Muscle layer of duodenum (tissue), 2 donors: ENCODE measurements at regions not wholly inside any gene's neighbourhood (a gene's known extent, or its start where the extent isn't known, plus 50 kb on each side); places are given as distances from the start of the nearest gene placed in this dataset.
"Not testable (repeated sequence)": the region's sequence is repeated elsewhere in the genome, so short reads cannot be mapped to it uniquely, and the experiment has no call there.

Source experiments
- H3K27ac ChIP-seq: one replicate; pipeline ENCODE4 v1.7.0; 2013; ENCODE audit warnings: mild to moderate bottlenecking, low read length
- H3K27me3 ChIP-seq: one replicate; pipeline ENCODE4 v1.7.0; 2013; ENCODE audit warnings: low read depth, mild to moderate bottlenecking, control low read depth, low read length
- H3K36me3 ChIP-seq, 2 donors: one replicate each; pipeline ENCODE4 v1.7.0; 2013; ENCODE audit warnings: low read length in 2 of 2, control low read depth in 1 of 2, mild to moderate bottlenecking in 1 of 2; ENCODE audit not compliant: insufficient read depth in 2 of 2, control insufficient read depth in 1 of 2
- H3K4me1 ChIP-seq, 2 donors: one replicate each; pipeline ENCODE4 v1.7.0; 2013; ENCODE audit warnings: low read length in 2 of 2, mild to moderate bottlenecking in 2 of 2, control low read depth in 1 of 2, moderate library complexity in 1 of 2; ENCODE audit not compliant: insufficient read depth in 2 of 2, control insufficient read depth in 1 of 2
- H3K4me3 ChIP-seq, 2 donors: one replicate each; pipeline ENCODE4 v1.7.0; 2013; ENCODE audit warnings: low read length in 2 of 2, low read depth in 1 of 2, mild to moderate bottlenecking in 1 of 2
- H3K9me3 ChIP-seq, 2 donors: one replicate each; pipeline ENCODE4 v1.7.0; 2013; ENCODE audit warnings: low read length in 2 of 2, control low read depth in 1 of 2, mild to moderate bottlenecking in 1 of 2; ENCODE audit not compliant: control insufficient read depth in 1 of 2
- donor health status: healthy.

DNA sequence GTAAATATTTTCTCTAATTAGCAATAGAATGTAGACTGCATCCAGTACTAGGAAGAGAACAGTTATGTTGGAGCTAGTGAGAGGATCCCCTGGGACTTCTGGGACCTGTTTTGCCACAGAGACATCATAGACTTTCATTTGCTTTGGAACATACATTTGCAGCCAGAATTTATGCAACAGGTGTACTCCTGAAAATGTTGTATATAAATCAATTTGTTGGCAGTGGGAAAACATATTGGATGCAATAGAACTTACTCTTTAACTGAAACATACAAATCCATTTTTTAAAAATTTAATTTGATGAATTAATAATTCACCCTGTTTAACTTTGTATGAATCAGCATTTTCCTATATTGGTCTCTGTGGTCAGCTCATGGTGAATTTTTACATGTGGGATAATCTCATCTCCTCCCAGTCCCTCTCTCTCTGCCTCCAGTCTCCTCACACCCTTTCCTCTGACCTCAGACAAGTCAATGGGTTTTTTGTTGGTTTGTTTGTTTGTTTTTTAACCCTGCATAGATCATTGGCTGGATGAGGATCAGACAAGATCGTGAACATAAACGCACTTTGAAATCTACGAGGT is 263.0 kb downstream of the LPIN1 start:
- Histone ChIP-seq H3K36me3 (no peaks in the 10 kb centered on the region), H3K4me3 (no peak overlapping the region), H3K4me1 (no peaks in the 10 kb centered on the region), H3K9me3 (no peaks in the 10 kb centered on the region), H3K27me3 (no peaks in the 10 kb centered on the region), H3K27ac (no peak overlapping the region)

DNA sequence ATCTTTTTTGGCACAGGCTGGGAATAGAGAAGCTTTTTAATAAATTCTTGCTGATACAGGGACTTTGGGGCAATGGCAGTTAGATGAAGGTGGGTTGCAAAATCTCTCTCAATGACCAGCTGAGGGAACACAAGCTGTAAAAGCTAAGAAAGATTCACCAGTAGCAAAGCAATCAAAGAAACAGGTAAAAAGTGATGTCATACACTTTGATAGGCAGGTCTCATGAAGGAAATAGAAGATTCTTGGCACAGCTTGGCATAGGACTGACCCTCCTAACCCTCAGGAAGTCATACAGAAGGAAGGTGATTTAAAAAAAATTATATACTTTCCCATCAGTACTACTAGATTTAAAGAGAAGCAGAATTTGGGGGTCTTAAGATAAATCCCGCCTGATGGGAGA is 263.6 kb downstream of the LPIN1 start:
- no peak overlapping the region for H3K27ac ChIP-seq
- no peaks in the 10 kb centered on the region for H3K27me3 ChIP-seq
- no peaks in the 10 kb centered on the region for H3K4me1 ChIP-seq
- no peaks in the 10 kb centered on the region for H3K9me3 ChIP-seq
- no peak overlapping the region for H3K4me3 ChIP-seq
- H3K36me3 ChIP-seq, result no peaks in the 10 kb centered on the region

GRCh38 chr2:12010779-12011178 is 264.3 kb downstream of the LPIN1 start:
- no peaks in the 10 kb centered on the region for H3K4me1 ChIP-seq
- no peaks in the 10 kb centered on the region for H3K36me3 ChIP-seq
- H3K9me3 ChIP-seq, result no peaks in the 10 kb centered on the region
- H3K27me3 ChIP-seq, result no peaks in the 10 kb centered on the region
- no peak overlapping the region for H3K4me3 ChIP-seq
- no peak overlapping the region for H3K27ac ChIP-seq

DNA sequence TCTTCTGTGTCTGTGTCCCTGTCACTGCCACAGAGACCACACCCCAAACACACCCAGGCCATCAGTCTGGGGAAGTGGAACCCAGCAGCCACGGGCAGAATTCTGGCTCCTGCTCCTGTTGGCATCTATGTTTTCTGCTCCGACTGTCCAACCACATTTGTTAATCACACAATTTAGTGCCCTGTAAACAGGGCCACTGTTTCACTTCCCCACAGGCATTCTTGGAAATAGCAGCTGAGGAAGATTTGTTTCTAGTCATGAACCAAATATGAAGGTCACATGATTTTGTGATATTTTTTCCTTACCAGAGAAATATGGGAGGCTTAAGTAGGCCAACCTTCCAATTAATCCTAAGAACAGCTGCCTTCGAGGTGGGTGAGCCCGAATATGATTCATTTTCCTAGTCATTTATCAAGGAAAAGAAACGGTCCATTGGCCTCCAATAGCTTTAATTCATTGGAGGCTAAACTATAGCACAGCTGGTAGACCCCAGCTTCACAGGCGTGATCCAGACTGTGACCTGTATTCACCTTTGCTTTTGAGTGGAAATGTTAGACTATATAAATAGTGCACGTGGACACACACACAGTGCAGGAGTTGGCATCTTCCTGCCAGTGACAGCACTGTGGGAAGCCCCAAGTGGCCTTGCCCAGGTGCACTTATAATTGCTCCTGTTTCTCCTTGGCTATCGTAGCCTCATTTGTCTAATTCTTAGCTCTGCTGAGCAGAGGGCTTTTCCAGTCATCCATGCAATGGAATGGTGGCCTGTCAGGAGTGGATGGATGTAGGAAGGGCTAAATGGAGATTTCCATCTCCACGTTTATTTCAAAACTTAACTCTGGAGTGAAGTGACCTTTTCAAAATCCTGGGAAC is 267.9 kb downstream of the LPIN1 start:
- no peak overlapping the region for H3K27ac ChIP-seq
- no peaks in the 10 kb centered on the region for H3K9me3 ChIP-seq
- H3K4me1 ChIP-seq, result no peaks in the 10 kb centered on the region
- no peaks in the 10 kb centered on the region for H3K36me3 ChIP-seq
- H3K4me3 ChIP-seq, result no peak overlapping the region
- H3K27me3 ChIP-seq, result no peaks in the 10 kb centered on the region

DNA sequence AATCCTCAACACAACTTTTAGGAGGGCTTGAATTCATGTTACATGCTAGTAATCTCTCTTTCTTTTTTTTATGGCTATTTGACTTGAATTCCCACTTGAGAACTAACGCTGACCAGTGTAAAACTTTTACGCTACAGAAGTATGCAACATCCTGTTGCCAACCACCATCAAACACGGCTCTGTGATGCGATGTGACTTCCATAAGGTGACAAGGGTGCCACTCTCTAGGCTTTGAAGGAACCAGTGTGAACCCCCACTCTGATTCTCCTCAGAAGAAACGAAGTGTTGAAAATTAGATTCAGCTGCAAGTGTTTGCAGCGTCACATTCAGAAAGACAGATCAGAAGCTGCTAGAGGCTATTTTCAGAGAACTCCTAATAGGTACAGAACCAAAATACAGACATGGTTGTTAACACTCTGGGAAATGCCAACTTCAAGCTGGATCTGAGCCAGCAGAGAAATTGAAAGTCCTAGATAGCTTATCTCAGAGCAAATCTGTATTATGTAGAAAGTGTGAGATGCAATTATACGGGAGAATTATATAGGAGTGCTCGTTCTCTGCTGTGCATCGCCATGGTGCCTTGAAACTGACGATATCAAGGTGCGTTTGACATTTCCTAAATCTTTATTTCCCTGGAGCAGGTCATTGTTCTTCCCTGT is 271.2 kb downstream of the LPIN1 start:
- Histone ChIP-seq H3K4me1 (no peaks in the 10 kb centered on the region), H3K27me3 (no peaks in the 10 kb centered on the region), H3K27ac (no peak overlapping the region), H3K9me3 (no peaks in the 10 kb centered on the region), H3K36me3 (no peaks in the 10 kb centered on the region), H3K4me3 (no peak overlapping the region)

GRCh38 chr2:12018726-12019125 is 272.3 kb downstream of the LPIN1 start:
- H3K4me3 ChIP-seq, H3K4me1 ChIP-seq, H3K27me3 ChIP-seq, H3K9me3 ChIP-seq, H3K36me3 ChIP-seq, H3K27ac ChIP-seq: not testable (repeated sequence)

- H3K27me3 ChIP-seq, result no peaks in the 10 kb centered on the region
- no peak overlapping the region for H3K4me3 ChIP-seq
- H3K9me3 ChIP-seq, result no peaks in the 10 kb centered on the region
- H3K4me1 ChIP-seq, result no peaks in the 10 kb centered on the region
- H3K36me3 ChIP-seq, result no peaks in the 10 kb centered on the region
- no peak overlapping the region for H3K27ac ChIP-seq
Observed at GRCh38 chr2:12020833-12021469, 274.5 kb downstream of the LPIN1 start.

DNA sequence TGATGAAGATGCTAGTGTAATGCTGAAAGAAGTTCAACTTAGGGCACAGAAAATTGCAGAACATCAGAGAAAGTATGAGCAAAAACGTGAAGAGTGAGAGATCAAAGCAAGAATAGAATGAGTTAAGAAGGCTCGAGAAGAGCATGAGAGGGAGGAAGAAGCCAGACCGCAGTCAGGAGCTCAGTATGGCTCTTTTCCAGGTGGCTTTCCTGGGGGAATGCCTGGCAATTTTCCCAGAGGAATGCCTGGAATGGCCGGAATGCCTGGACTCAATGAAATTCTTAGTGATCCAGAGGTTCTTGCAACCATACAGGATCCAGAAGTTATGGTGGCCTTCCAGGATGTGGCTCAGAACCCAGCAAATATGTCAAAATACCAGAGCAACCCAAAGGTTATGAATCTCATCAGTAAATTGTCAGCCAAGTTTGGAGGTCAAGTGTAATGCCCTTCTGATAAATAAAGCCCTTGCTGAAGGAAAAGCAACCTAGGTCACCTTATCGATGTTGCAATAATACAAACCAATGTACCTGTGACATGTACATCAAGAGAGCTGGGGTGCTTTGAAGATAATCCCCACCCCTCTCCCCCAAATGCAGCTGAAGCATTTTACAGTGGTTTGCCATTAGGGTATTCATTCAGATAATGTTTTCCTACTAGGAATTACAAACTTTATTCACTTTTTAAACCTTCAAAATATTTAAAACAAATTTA is 277.9 kb downstream of the LPIN1 start:
- not testable (repeated sequence) for H3K27me3 ChIP-seq, H3K9me3 ChIP-seq, H3K4me3 ChIP-seq

GRCh38 chr2:12027136-12027535 is 280.7 kb downstream of the LPIN1 start:
- Histone ChIP-seq H3K36me3 (no peaks in the 10 kb centered on the region), H3K4me1 (peaks cover 0 to 3% of the 10 kb centered on the region in 2 donors), H3K4me3 (no peak overlapping the region), H3K27ac (no peak overlapping the region), H3K27me3 (no peaks in the 10 kb centered on the region), H3K9me3 (no peaks in the 10 kb centered on the region)

More for the DNA sequence above, 277.9 kb downstream of the LPIN1 start:
- H3K4me1 ChIP-seq, H3K27ac ChIP-seq, H3K36me3 ChIP-seq: not testable (repeated sequence)

- Histone ChIP-seq H3K4me3 (no peak overlapping the region), H3K27ac (no peak overlapping the region), H3K27me3 (no peaks in the 10 kb centered on the region), H3K4me1 (peaks cover 0 to 3% of the 10 kb centered on the region in 2 donors), H3K36me3 (no peaks in the 10 kb centered on the region), H3K9me3 (no peaks in the 10 kb centered on the region)
Observed at GRCh38 chr2:12031866-12032265, 285.4 kb downstream of the LPIN1 start.

- Histone ChIP-seq H3K27ac (no peak overlapping the region), H3K36me3 (no peaks in the 10 kb centered on the region), H3K4me1 (peaks cover 0 to 3% of the 10 kb centered on the region in 2 donors), H3K4me3 (no peak overlapping the region), H3K27me3 (no peaks in the 10 kb centered on the region), H3K9me3 (no peaks in the 10 kb centered on the region)
Observed at GRCh38 chr2:12032398-12032797, 286.0 kb downstream of the LPIN1 start.
